ENCODE measurements at regions not wholly inside any gene's neighbourhood (a gene's known extent, or its start where the extent isn't known, plus 50 kb on each side); places are given as distances from the start of the nearest gene placed in this dataset.
"Not testable (repeated sequence)": the region's sequence is repeated elsewhere in the genome, so short reads cannot be mapped to it uniquely, and the experiment has no call there.

GRCh38 chr1:67544921-67545320 is 114.7 kb upstream of the SERBP1 start:
- Histone ChIP-seq H3K27me3 (ENCODE audit: control insufficient read depth, insufficient read depth, low read length) (no peaks in the 10 kb centered on the region), H3K9me3 (ENCODE audit: control insufficient read depth, insufficient read depth, low read length) (no peaks in the 10 kb centered on the region), H3K36me3 (ENCODE audit: control insufficient read depth, insufficient read depth, low read length) (no peaks in the 10 kb centered on the region), H3K4me1 (ENCODE audit: control insufficient read depth, insufficient read depth, low read length) (no peaks in the 10 kb centered on the region), H3K4me3 (ENCODE audit: low read length) (no peak overlapping the region), H3K27ac (ENCODE audit: low read length) (no peak overlapping the region)
- no peak for DNase-seq (ENCODE audit: low read depth, low spot score)
- no CpG with 5 or more reads among the region's 1 CpG for WGBS (ENCODE audit: insufficient coverage, insufficient read length)

GRCh38 chr1:67545364-67545763 is 115.2 kb upstream of the SERBP1 start:
- Histone ChIP-seq H3K27ac (ENCODE audit: low read length) (no peak overlapping the region), H3K9me3 (ENCODE audit: control insufficient read depth, insufficient read depth, low read length) (no peaks in the 10 kb centered on the region), H3K4me1 (ENCODE audit: control insufficient read depth, insufficient read depth, low read length) (no peaks in the 10 kb centered on the region), H3K27me3 (ENCODE audit: control insufficient read depth, insufficient read depth, low read length) (no peaks in the 10 kb centered on the region), H3K36me3 (ENCODE audit: control insufficient read depth, insufficient read depth, low read length) (no peaks in the 10 kb centered on the region), H3K4me3 (ENCODE audit: low read length) (no peak overlapping the region)
- no peak for DNase-seq (ENCODE audit: low read depth, low spot score)
- WGBS (ENCODE audit: insufficient coverage, insufficient read length) = no CpG with 5 or more reads among the region's 1 CpG

- no CpG with 5 or more reads among the region's 6 CpGs for WGBS (ENCODE audit: insufficient coverage, insufficient read length)
- no peak overlapping the region for H3K4me3 ChIP-seq (ENCODE audit: low read length)
- no peak overlapping the region for H3K27ac ChIP-seq (ENCODE audit: low read length)
- H3K36me3 ChIP-seq (ENCODE audit: control insufficient read depth, insufficient read depth, low read length) = no peaks in the 10 kb centered on the region
- no peaks in the 10 kb centered on the region for H3K4me1 ChIP-seq (ENCODE audit: control insufficient read depth, insufficient read depth, low read length)
- H3K27me3 ChIP-seq (ENCODE audit: control insufficient read depth, insufficient read depth, low read length) = no peaks in the 10 kb centered on the region
- no peak for DNase-seq (ENCODE audit: low read depth, low spot score)
- H3K9me3 ChIP-seq (ENCODE audit: control insufficient read depth, insufficient read depth, low read length) = no peaks in the 10 kb centered on the region
These were observed 121.2 kb upstream of the SERBP1 start for GRCh38 chr1:67551375-67551774.

GRCh38 chr1:67552336-67552759 is 122.1 kb upstream of the SERBP1 start:
- no peaks in the 10 kb centered on the region for H3K4me1 ChIP-seq (ENCODE audit: control insufficient read depth, insufficient read depth, low read length)
- no peak for DNase-seq (ENCODE audit: low read depth, low spot score)
- no peak overlapping the region for H3K4me3 ChIP-seq (ENCODE audit: low read length)

GRCh38 chr1:67554204-67554603 is 124.0 kb upstream of the SERBP1 start:
- not testable (repeated sequence) for H3K27me3 ChIP-seq (ENCODE audit: control insufficient read depth, insufficient read depth, low read length); H3K4me1 ChIP-seq (ENCODE audit: control insufficient read depth, insufficient read depth, low read length); H3K36me3 ChIP-seq (ENCODE audit: control insufficient read depth, insufficient read depth, low read length); H3K9me3 ChIP-seq (ENCODE audit: control insufficient read depth, insufficient read depth, low read length); DNase-seq (ENCODE audit: low read depth, low spot score); H3K4me3 ChIP-seq (ENCODE audit: low read length); H3K27ac ChIP-seq (ENCODE audit: low read length)
- no CpG with 5 or more reads among the region's 5 CpGs for WGBS (ENCODE audit: insufficient coverage, insufficient read length)

More at GRCh38 chr1:67552336-67552759, 122.1 kb upstream of the SERBP1 start:
- Histone ChIP-seq H3K36me3 (ENCODE audit: control insufficient read depth, insufficient read depth, low read length) (no peaks in the 10 kb centered on the region), H3K27ac (ENCODE audit: low read length) (no peak overlapping the region), H3K9me3 (ENCODE audit: control insufficient read depth, insufficient read depth, low read length) (no peaks in the 10 kb centered on the region), H3K27me3 (ENCODE audit: control insufficient read depth, insufficient read depth, low read length) (no peaks in the 10 kb centered on the region)
- WGBS (ENCODE audit: insufficient coverage, insufficient read length) = no CpG with 5 or more reads among the region's 3 CpGs

GRCh38 chr1:67555461-67556296 is 125.5 kb upstream of the SERBP1 start:
- no peak for DNase-seq (ENCODE audit: low read depth, low spot score)
- no peaks in the 10 kb centered on the region for H3K4me1 ChIP-seq (ENCODE audit: control insufficient read depth, insufficient read depth, low read length)
- H3K9me3 ChIP-seq (ENCODE audit: control insufficient read depth, insufficient read depth, low read length) = no peaks in the 10 kb centered on the region
- H3K27ac ChIP-seq (ENCODE audit: low read length) = no peak overlapping the region
- H3K36me3 ChIP-seq (ENCODE audit: control insufficient read depth, insufficient read depth, low read length) = no peaks in the 10 kb centered on the region
- no CpG with 5 or more reads among the region's 15 CpGs for WGBS (ENCODE audit: insufficient coverage, insufficient read length)
- no peak overlapping the region for H3K4me3 ChIP-seq (ENCODE audit: low read length)
- no peaks in the 10 kb centered on the region for H3K27me3 ChIP-seq (ENCODE audit: control insufficient read depth, insufficient read depth, low read length)

- no peak overlapping the region for H3K27ac ChIP-seq (ENCODE audit: low read length)
- H3K4me3 ChIP-seq (ENCODE audit: low read length) = no peak overlapping the region
- H3K4me1 ChIP-seq (ENCODE audit: control insufficient read depth, insufficient read depth, low read length) = no peaks in the 10 kb centered on the region
- no peaks in the 10 kb centered on the region for H3K36me3 ChIP-seq (ENCODE audit: control insufficient read depth, insufficient read depth, low read length)
- no peak for DNase-seq (ENCODE audit: low read depth, low spot score)
- WGBS (ENCODE audit: insufficient coverage, insufficient read length) = no CpG with 5 or more reads among the region's 5 CpGs
- no peaks in the 10 kb centered on the region for H3K27me3 ChIP-seq (ENCODE audit: control insufficient read depth, insufficient read depth, low read length)
- no peaks in the 10 kb centered on the region for H3K9me3 ChIP-seq (ENCODE audit: control insufficient read depth, insufficient read depth, low read length)
These were observed 126.2 kb upstream of the SERBP1 start for GRCh38 chr1:67556297-67556900.

- no CpG with 5 or more reads among the region's 11 CpGs for WGBS (ENCODE audit: insufficient coverage, insufficient read length)
- no peaks in the 10 kb centered on the region for H3K4me1 ChIP-seq (ENCODE audit: control insufficient read depth, insufficient read depth, low read length)
- H3K27ac ChIP-seq (ENCODE audit: low read length) = no peak overlapping the region
- no peaks in the 10 kb centered on the region for H3K27me3 ChIP-seq (ENCODE audit: control insufficient read depth, insufficient read depth, low read length)
- H3K9me3 ChIP-seq (ENCODE audit: control insufficient read depth, insufficient read depth, low read length) = no peaks in the 10 kb centered on the region
- H3K4me3 ChIP-seq (ENCODE audit: low read length) = no peak overlapping the region
- no peak for DNase-seq (ENCODE audit: low read depth, low spot score)
- no peaks in the 10 kb centered on the region for H3K36me3 ChIP-seq (ENCODE audit: control insufficient read depth, insufficient read depth, low read length)
These were observed 127.1 kb upstream of the GADD45A start for GRCh38 chr1:67557696-67558448.

- Histone ChIP-seq H3K4me1 (ENCODE audit: control insufficient read depth, insufficient read depth, low read length) (no peaks in the 10 kb centered on the region), H3K9me3 (ENCODE audit: control insufficient read depth, insufficient read depth, low read length) (no peaks in the 10 kb centered on the region), H3K36me3 (ENCODE audit: control insufficient read depth, insufficient read depth, low read length) (no peaks in the 10 kb centered on the region), H3K27ac (ENCODE audit: low read length) (no peak overlapping the region), H3K4me3 (ENCODE audit: low read length) (no peak overlapping the region), H3K27me3 (ENCODE audit: control insufficient read depth, insufficient read depth, low read length) (no peaks in the 10 kb centered on the region)
- no CpG with 5 or more reads among the region's 9 CpGs for WGBS (ENCODE audit: insufficient coverage, insufficient read length)
- no peak for DNase-seq (ENCODE audit: low read depth, low spot score)
These were observed 126.4 kb upstream of the GADD45A start for GRCh38 chr1:67558449-67559193.

- no CpG with 5 or more reads among the region's 16 CpGs for WGBS (ENCODE audit: insufficient coverage, insufficient read length)
- H3K27me3 ChIP-seq (ENCODE audit: control insufficient read depth, insufficient read depth, low read length) = no peaks in the 10 kb centered on the region
- H3K4me3 ChIP-seq (ENCODE audit: low read length) = no peak overlapping the region
- no peak for DNase-seq (ENCODE audit: low read depth, low spot score)
- H3K36me3 ChIP-seq (ENCODE audit: control insufficient read depth, insufficient read depth, low read length) = no peaks in the 10 kb centered on the region
- H3K27ac ChIP-seq (ENCODE audit: low read length) = no peak overlapping the region
- no peaks in the 10 kb centered on the region for H3K4me1 ChIP-seq (ENCODE audit: control insufficient read depth, insufficient read depth, low read length)
- H3K9me3 ChIP-seq (ENCODE audit: control insufficient read depth, insufficient read depth, low read length) = no peaks in the 10 kb centered on the region
These were observed 125.7 kb upstream of the GADD45A start for GRCh38 chr1:67559222-67559700.

All from iPS DF 6.9 (cell line).